DND-41 (cell line): ENCODE measurements at regions not wholly inside any gene's neighbourhood (a gene's known extent, or its start where the extent isn't known, plus 50 kb on each side); places are given as distances from the start of the nearest gene placed in this dataset.

ENCODE experiments used
- ATAC-seq: fragments of 200-7000 bp; cut with Tn5 transposase; 3 replicates; pipeline ENCODE4 v1.9.1; 2021; ENCODE audit warnings: low read depth; ENCODE audit not compliant: insufficient read depth
- DNase-seq: peaks from one replicate; pipeline ENCODE4 v3.0.0-alpha.2; 2020
- H2AFZ ChIP-seq: 2 replicates; pipeline ENCODE4 v1.6.0; 2012; ENCODE audit warnings: low read depth, low read length
- H3K27ac ChIP-seq: 2 replicates; pipeline ENCODE4 v1.5.1; 2012; ENCODE audit warnings: low read length, inconsistent platforms
- H3K27me3 ChIP-seq: fragments of 200-600 bp; sonication (generic); 2 replicates; pipeline ENCODE4 v1.6.0; 2012; ENCODE audit warnings: low read length, mild to moderate bottlenecking, inconsistent platforms; ENCODE audit not compliant: insufficient read depth, poor library complexity
- H3K36me3 ChIP-seq: 2 replicates; pipeline ENCODE4 v1.5.1; 2012; ENCODE audit warnings: low read length, inconsistent platforms; ENCODE audit not compliant: insufficient read depth
- H3K4me1 ChIP-seq: 2 replicates; pipeline ENCODE4 v1.5.1; 2012; ENCODE audit warnings: mild to moderate bottlenecking, low read length; ENCODE audit not compliant: insufficient read depth
- H3K4me2 ChIP-seq: 2 replicates; pipeline ENCODE4 v1.6.0; 2012; ENCODE audit warnings: mild to moderate bottlenecking, moderate library complexity, low read length, inconsistent platforms; ENCODE audit not compliant: insufficient read depth
- H3K4me3 ChIP-seq, 2 experiments: fragments of 200-600 bp in 1 of 2; shearing (Covaris generic) in 1 of 2; 2 replicates each; pipeline ENCODE4 v1.5.1; 2012 to 2016; ENCODE audit warnings: inconsistent platforms in 2 of 2, low read length in 2 of 2, mild to moderate bottlenecking in 2 of 2, low read depth in 1 of 2, moderate library complexity in 1 of 2
- H3K79me2 ChIP-seq: 2 replicates; pipeline ENCODE4 v1.6.0; 2012; ENCODE audit warnings: low read length, inconsistent platforms; ENCODE audit not compliant: insufficient read depth
- H3K9ac ChIP-seq: 2 replicates; pipeline ENCODE4 v1.6.0; 2012; ENCODE audit warnings: low read depth, mild to moderate bottlenecking, inconsistent platforms, low read length, moderate library complexity
- H3K9me3 ChIP-seq: 2 replicates; pipeline ENCODE4 v1.5.1; 2012; ENCODE audit warnings: low read length, moderate library complexity, mild to moderate bottlenecking, inconsistent platforms; ENCODE audit not compliant: insufficient read depth, severe bottlenecking
- H4K20me1 ChIP-seq: 2 replicates; pipeline ENCODE4 v1.6.0; 2012; ENCODE audit warnings: low read length; ENCODE audit not compliant: insufficient read depth
- CTCF ChIP-seq: IDR thresholded peaks from 2 replicates; pipeline ENCODE4 v1.5.1; 2012; ENCODE audit warnings: borderline replicate concordance, low read length, moderate library complexity, mild to moderate bottlenecking; ENCODE audit not compliant: poor library complexity, severe bottlenecking; ENCODE audit errors: extremely low read depth
- EZH2 ChIP-seq: IDR thresholded peaks from 3 replicates; pipeline ENCODE4 v1.6.1; 2012; ENCODE audit warnings: borderline replicate concordance, low read depth, mild to moderate bottlenecking, moderate library complexity, low read length, inconsistent platforms; ENCODE audit not compliant: severe bottlenecking

GRCh38 chr5:174610968-174611367 is 113.4 kb upstream of the MSX2 start:
- DNase-seq (no peak), ATAC-seq (no peak)
- Histone ChIP-seq H3K9ac (no peak overlapping the region), H3K9me3 (no peaks in the 10 kb centered on the region), H2AFZ (no peak overlapping the region), H3K27ac (no peak overlapping the region), H3K4me3 (no peak overlapping the region), H3K79me2 (no peaks in the 10 kb centered on the region), H4K20me1 (no peaks in the 10 kb centered on the region), H3K27me3 (no peaks in the 10 kb centered on the region), H3K36me3 (no peaks in the 10 kb centered on the region), H3K4me1 (no peaks in the 10 kb centered on the region), H3K4me2 (no peak overlapping the region)
- TF ChIP-seq CTCF (no peak), EZH2 (no peak)

GRCh38 chr5:174612686-174613085 is 111.7 kb upstream of the MSX2 start:
- no peaks in the 10 kb centered on the region for H4K20me1 ChIP-seq
- H3K4me3 ChIP-seq: no peak overlapping the region
- H3K4me1 ChIP-seq: no peaks in the 10 kb centered on the region
- no peak overlapping the region for H3K4me2 ChIP-seq
- H3K27me3 ChIP-seq: no peaks in the 10 kb centered on the region
- H2AFZ ChIP-seq: no peak overlapping the region
- H3K27ac ChIP-seq: no peak overlapping the region
- no peaks in the 10 kb centered on the region for H3K36me3 ChIP-seq
- DNase-seq: no peak
- TF ChIP-seq EZH2: no peak
- no peak for TF ChIP-seq CTCF
- H3K9me3 ChIP-seq: no peaks in the 10 kb centered on the region
- no peak overlapping the region for H3K9ac ChIP-seq
- no peaks in the 10 kb centered on the region for H3K79me2 ChIP-seq
- no peak for ATAC-seq

GRCh38 chr5:174614500-174615135 is 109.8 kb upstream of the MSX2 start:
- no peak overlapping the region for H2AFZ ChIP-seq
- no peaks in the 10 kb centered on the region for H3K27me3 ChIP-seq
- no peak for TF ChIP-seq EZH2
- TF ChIP-seq CTCF: no peak
- no peak overlapping the region for H3K9ac ChIP-seq
- no peak overlapping the region for H3K4me3 ChIP-seq
- DNase-seq: no peak
- H4K20me1 ChIP-seq: no peaks in the 10 kb centered on the region
- no peak overlapping the region for H3K27ac ChIP-seq
- no peaks in the 10 kb centered on the region for H3K9me3 ChIP-seq
- no peak overlapping the region for H3K4me2 ChIP-seq
- H3K36me3 ChIP-seq: no peaks in the 10 kb centered on the region
- ATAC-seq: no peak
- H3K4me1 ChIP-seq: no peaks in the 10 kb centered on the region
- H3K79me2 ChIP-seq: no peaks in the 10 kb centered on the region
